NCI-H1048 (cell line): ENCODE measurements at regions not wholly inside any gene's neighbourhood (a gene's known extent, or its start where the extent isn't known, plus 50 kb on each side); places are given as distances from the start of the nearest gene placed in this dataset.
A peak's percentile ranks its signal among the peaks of the same experiment; 100 is the strongest.

Source experiments
- DNase-seq: peaks from one replicate; lab custom pipeline; 2025; lab: John Stamatoyannopoulos, UW

- DNase-seq, result no peak
Measured at GRCh38 chrX:82081027-82081426, 879.1 kb downstream of the SH3BGRL start.

- no peak for DNase-seq
Measured at GRCh38 chrX:82087699-82088098, 885.8 kb downstream of the SH3BGRL start.

- DNase-seq, result no peak
Measured at GRCh38 chrX:82092307-82092706, 890.4 kb downstream of the SH3BGRL start.

DNA sequence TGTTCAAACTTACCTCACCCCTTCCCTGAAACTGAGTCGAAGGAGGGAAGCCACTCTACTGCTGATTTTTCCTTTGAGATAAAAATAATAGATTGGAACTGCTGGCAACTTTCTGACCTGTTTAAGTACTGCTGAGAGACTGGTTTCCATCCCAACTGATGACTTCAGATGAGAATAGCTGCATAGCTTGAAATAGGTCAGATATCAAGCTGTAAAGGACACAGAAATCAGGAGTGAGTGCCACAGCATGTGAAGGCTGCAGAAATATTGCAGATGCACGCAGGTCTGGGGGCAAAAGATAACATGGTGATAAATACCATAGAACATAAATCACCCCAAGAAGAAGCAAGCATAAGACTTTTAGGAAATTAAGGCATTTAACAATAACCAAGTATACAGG is 923.2 kb downstream of the SH3BGRL start:
- no peak for DNase-seq

DNA sequence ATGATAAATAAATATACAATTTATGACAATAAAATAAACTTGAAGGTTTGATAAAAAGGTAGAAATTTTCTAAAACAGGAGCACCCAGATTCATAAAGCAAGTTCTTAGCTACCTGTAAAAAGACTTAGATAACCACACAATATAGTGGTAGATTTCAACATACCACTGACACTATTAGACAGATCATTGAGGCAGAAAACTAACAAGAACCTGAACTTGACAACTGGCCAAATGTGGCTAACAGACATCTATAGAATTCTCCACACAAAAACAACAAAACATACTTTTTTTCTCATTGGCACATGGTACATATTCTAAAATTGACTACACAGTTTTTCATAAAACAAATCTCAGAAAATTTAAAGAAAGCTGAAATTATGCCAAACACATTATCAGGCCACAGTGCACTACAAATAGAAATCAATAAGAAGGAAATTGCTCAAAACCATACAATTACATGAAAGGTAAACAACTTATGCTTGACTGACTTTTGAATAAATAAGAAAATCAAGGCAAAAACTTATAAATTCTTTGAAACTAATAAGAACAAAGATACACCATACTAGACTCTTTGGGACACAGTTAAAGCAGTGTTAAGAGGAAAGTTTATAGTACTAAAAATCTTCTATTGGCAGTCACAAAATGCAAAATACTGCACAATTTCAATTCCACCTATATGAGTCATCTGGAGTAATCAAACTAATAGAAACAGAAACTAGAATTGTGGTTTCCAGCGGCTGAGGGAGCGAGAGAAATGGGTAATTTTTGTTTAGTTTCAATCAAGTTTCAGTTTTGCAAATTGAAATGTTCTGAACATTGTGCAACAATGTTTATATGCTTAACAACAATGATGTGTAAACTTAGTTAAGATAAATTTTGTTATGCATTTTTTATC is 925.6 kb downstream of the SH3BGRL start:
- DNase-seq, result no peak

- DNase-seq, result no peak
Measured at GRCh38 chrX:82134378-82134777, 932.5 kb downstream of the SH3BGRL start.

- no peak for DNase-seq
Measured at GRCh38 chrX:82141942-82142341, 940.0 kb downstream of the SH3BGRL start.

GRCh38 chrX:82161195-82161594 is 959.3 kb downstream of the SH3BGRL start:
- DNase-seq, result no peak

GRCh38 chrX:82163701-82164100 is 961.8 kb downstream of the SH3BGRL start:
- no peak for DNase-seq

DNA sequence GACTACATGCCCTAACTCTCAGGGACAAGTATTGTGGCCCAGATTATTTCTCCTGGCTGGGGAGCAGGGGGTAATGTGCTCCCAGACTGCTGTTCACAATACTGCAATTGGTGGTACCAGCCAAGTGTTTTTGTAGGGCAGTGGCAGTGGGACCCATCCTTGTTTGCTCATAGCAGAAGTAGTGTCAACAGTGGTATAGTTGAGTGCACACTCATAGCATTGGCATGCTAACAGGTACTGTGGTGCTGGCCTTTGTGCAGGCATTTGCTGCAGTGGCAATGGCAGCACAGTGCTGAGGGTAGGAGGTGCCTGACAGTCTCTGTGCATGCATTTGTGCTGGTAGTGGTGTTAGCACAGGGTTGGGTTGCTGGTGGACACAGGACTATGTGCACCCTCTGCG is 995.0 kb downstream of the SH3BGRL start:
- DNase-seq, result no peak

DNA sequence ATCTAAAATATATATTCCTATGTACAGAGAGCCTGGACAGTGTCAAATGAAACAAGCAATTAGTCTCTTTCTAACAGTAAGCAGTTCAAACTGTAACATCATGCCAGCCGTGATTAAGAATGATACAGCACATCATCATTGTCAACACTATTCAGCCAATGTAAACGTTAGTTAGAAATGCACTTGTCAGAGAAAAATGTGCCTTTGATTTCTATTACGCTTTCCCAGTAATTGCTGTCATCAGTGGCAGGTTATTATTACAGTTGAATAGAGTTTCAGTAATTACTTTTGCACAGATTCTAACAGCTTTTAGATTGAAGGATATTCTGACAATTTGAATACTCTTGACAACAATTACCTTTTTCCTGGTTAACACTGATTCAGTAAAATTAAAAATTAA is 1007.1 kb downstream of the SH3BGRL start:
- no peak for DNase-seq

- peak; percentile 42 for DNase-seq
Measured at GRCh38 chrX:82218361-82218760, 1016.5 kb downstream of the SH3BGRL start.

DNA sequence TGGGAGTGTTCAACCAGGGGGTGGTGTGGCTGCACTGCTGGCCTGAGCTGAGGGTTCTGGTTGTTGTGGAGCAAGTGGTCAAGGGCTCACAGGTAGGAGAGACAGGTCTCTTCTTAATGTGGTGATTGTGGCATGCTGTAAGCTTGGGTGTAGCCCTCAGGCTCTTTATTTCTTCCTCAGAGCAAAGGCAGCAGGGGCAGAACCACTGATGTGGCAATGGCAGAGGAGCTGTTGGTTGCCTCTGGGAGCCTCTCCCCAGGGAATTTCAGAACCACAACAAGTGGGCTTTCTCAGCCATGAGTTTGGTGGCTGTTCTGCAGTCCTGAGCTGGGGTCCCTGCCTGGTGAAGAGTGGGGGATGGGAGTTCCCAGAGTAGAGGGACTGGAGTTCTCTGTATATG is 1017.2 kb downstream of the SH3BGRL start:
- DNase-seq, result no peak

- DNase-seq, result no peak
Measured at GRCh38 chrX:82224961-82225360, 1023.1 kb downstream of the SH3BGRL start.

DNA sequence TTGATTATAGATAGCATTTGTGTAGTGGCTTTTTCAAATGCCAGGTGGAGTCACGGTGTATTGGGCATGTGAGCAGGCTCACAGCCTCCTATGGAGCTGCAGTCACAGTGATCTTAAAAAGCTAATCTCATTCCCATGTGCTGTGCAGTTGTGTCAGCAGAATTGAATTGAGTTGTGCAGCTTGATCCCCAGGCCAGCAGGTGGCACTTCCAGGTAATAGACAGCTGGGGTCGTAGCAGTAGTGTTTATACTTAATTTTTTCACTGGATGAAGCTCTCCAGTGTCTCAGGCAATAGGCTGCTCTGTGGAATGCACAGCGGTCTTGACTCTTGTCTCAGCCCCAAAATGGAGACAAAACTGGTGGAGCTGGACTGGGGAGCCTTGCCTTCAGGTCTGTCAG is 1028.1 kb downstream of the SH3BGRL start:
- no peak for DNase-seq

DNA sequence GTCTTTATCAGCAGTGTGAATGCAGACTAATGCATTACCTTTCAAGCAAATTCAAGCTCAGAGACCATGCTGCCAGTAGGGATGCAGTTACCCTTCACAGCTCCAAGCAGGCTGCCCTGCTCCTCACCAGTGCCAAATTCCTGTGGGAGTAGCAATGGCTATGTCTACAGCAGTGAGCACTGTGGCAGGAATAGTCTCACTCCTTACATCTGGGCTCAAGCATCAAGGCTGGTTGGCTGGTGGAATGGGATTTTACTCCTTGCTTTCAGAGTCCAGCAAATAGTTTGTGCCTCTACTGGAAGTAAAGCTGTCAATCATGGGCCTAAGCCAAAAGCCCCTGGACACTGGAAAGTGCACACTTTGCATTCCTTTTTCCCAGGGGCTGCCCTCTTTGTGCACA is 1030.8 kb downstream of the SH3BGRL start:
- DNase-seq, result no peak

GRCh38 chrX:82237328-82237727 is 1035.4 kb downstream of the SH3BGRL start:
- DNase-seq, result no peak
